ENCODE measurements at regions not wholly inside any gene's neighbourhood (a gene's known extent, or its start where the extent isn't known, plus 50 kb on each side); places are given as distances from the start of the nearest gene placed in this dataset.

DNA sequence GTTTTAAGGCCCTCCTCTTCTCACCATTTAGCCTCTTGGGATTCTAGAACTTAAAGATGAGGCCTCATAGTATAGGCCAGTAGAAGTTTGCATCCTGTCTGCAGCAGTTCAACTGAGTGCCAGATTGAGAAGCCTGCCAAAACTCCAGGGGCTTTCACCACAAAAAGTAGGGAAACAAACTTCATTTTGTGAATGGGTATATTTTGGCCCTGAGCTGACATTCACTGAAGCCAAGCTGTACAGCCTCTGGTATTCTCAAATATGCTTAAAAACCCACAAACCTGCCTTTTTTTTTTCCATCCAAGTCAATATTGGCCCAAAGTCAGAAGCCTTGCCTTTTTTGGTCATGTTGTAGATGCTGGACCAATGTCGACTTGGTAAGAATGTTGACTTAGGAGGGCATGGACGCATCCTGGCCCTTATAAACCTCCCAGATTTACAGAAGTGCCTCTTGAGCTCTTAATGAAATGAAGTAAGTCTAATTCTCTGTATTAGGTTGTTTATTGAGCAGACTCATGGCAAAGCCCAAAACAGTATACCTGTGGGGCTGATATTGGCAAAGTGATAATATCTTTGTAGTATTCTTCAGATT, 337.5 kb downstream of the CHRM3 start:
- no peaks in the 10 kb centered on the region for H3K27me3 ChIP-seq (ENCODE audit: low read depth)
- H3K4me3 ChIP-seq, result no peak overlapping the region
- in situ Hi-C loops (cut with MboI; ENCODE audit: low sequenced_read_pairs), result no loop called here
- no peaks in the 10 kb centered on the region; the same call in 1 of the 2 replicates for H3K4me1 ChIP-seq
- H3K36me3 ChIP-seq (replicated peaks), result no peaks in the 10 kb centered on the region
- no peak for DNase-seq (ENCODE audit: low spot score in 2 of 2)
- no peaks in the 10 kb centered on the region for H3K9me3 ChIP-seq

DNA sequence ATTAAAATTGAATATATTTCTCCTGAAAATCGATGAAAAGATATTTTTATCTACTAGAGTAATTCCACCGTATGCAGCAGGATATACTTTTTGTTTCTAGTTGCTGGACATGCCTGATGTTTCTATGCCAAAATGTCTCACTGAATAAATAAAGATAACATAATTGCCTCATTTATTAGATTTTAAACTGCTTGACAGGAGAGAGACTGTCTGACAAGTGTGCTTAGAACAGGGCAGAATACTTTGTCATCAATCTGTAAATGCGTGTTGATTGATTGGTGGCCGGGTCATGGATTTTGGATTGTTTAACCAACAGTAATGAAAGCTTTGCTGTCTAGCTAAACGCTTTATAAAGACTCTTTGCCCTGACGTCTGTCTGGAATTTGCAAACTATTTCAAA, 339.0 kb downstream of the CHRM3 start:
- in situ Hi-C loops (cut with MboI; ENCODE audit: low sequenced_read_pairs), result no loop called here
- H3K4me1 ChIP-seq, result no peaks in the 10 kb centered on the region; the same call in 1 of the 2 replicates
- no peak overlapping the region for H3K4me3 ChIP-seq
- no peak for DNase-seq (ENCODE audit: low spot score in 2 of 2)
- H3K9me3 ChIP-seq, result no peaks in the 10 kb centered on the region
- no peaks in the 10 kb centered on the region for H3K27me3 ChIP-seq (ENCODE audit: low read depth)
- H3K36me3 ChIP-seq (replicated peaks), result no peaks in the 10 kb centered on the region

DNA sequence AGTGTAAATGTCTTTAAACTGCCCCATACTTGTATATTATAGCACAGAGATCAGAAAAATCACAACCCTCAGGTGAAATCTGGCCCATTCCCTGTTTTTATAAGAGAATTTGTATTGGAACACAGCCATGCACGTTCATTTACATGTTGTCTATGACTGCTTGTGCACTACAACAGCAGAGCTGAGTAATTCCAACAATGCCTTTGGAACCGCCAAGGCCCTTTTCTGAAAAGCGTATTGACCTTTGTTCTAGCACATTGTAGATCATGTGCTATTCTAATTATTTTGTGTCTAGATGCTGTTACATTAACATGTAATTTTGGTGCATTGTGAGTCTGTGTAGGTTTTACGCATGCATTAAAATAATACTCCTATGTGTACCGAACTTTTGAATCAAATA, 339.6 kb downstream of the CHRM3 start:
- in situ Hi-C loops (cut with MboI; ENCODE audit: low sequenced_read_pairs), result no loop called here
- Histone ChIP-seq H3K36me3 (replicated peaks) (no peaks in the 10 kb centered on the region), H3K9me3 (no peaks in the 10 kb centered on the region), H3K27me3 (ENCODE audit: low read depth) (no peaks in the 10 kb centered on the region), H3K4me3 (no peak overlapping the region), H3K4me1 (no peaks in the 10 kb centered on the region; the same call in 1 of the 2 replicates)
- peak; percentile 43 to 54 for DNase-seq (ENCODE audit: low spot score in 2 of 2)

DNA sequence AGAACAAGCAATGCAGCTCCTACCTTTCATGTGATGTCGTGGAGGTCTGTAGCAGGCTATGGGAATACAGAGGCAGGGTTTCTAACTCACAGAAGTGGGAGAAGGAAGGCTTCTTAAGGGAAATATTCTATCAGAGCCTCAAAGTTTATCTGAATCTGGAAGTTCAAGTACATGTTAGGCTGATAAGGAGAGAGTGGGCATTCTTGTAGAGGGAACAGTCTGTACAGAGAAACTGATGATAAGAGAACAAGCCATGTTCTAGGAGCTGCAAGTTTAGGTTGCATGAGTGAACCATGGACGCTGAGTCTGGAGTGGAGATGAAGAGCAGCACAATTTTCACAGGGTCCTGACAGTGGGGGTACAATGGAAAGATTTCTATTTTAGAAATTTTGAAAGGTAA, 344.0 kb downstream of the CHRM3 start:
- Histone ChIP-seq H3K27me3 (ENCODE audit: low read depth) (no peaks in the 10 kb centered on the region), H3K9me3 (no peaks in the 10 kb centered on the region), H3K36me3 (replicated peaks) (no peaks in the 10 kb centered on the region), H3K4me3 (no peak overlapping the region), H3K4me1 (no peaks in the 10 kb centered on the region; the same call in 1 of the 2 replicates)
- in situ Hi-C loops (cut with MboI; ENCODE audit: low sequenced_read_pairs), result no loop called here
- no peak for DNase-seq (ENCODE audit: low spot score in 2 of 2)

DNA sequence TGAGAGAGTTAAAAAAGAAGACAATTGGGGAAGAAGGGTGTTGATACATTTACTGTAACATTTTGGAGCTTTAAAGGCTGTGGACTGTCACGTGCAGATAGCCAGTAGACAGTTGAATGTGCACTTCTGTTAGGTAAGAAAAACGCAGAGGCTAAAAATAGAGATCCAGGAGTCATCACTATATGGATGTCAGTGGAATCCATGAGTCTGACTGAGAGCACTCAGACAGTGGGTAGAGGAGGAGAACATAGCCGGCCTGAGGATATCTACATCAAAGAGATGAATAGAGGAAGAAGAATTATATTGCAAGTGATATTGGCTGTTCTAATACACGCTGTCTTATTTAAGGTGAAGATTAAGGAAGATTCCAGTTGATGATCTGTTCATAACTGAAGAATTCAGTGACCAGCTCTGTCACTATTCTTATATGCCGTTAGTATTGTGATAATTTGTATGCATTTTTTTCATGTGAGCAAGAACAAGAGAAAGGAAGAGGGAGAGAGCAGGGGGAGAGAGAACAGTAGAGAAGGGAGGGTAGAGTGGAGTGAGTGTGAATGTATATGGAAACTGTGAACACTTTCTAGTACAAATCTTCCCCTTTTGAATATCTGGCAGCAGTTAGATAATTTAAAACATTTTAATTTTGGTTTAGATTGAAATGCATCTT, 344.8 kb downstream of the CHRM3 start:
- in situ Hi-C loops (cut with MboI; ENCODE audit: low sequenced_read_pairs), result no loop called here
- no peaks in the 10 kb centered on the region for H3K4me1 ChIP-seq
- DNase-seq (ENCODE audit: low spot score in 2 of 2), result no peak
- no peak overlapping the region for H3K4me3 ChIP-seq
- H3K27me3 ChIP-seq (ENCODE audit: low read depth), result no peaks in the 10 kb centered on the region
- no peaks in the 10 kb centered on the region for H3K36me3 ChIP-seq (replicated peaks)
- H3K9me3 ChIP-seq, result no peaks in the 10 kb centered on the region

DNA sequence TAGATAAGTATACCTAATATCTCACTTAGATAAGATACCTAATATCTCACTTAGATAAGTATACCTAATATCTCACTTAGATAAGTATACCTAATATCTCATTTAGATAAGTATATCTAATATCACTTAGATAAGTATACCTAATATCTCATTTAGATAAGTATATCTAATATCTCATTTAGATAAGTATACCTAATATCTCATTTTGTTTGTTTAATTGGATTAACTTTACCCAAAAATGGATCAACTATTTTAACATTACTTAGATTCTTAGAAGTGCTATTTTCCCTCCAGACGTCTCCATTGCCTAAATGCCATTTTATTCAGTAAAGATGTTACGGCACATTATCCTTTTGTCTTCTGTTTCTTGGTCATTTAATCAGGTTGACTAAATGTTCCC, 346.4 kb downstream of the CHRM3 start:
- in situ Hi-C loops (cut with MboI; ENCODE audit: low sequenced_read_pairs), result no loop called here

GRCh38 chr1:239733995-239734394, 347.6 kb downstream of the CHRM3 start:
- in situ Hi-C loops (cut with MboI; ENCODE audit: low sequenced_read_pairs), result no loop called here
- Histone ChIP-seq H3K27me3 (ENCODE audit: low read depth) (no peaks in the 10 kb centered on the region), H3K4me3 (no peak overlapping the region), H3K4me1 (no peaks in the 10 kb centered on the region), H3K9me3 (no peaks in the 10 kb centered on the region), H3K36me3 (replicated peaks) (no peaks in the 10 kb centered on the region)
- no peak for DNase-seq (ENCODE audit: low spot score in 2 of 2)

More for the DNA sequence above, 346.4 kb downstream of the CHRM3 start:
- H3K4me3 ChIP-seq, result no peak overlapping the region
- H3K9me3 ChIP-seq, result no peaks in the 10 kb centered on the region
- DNase-seq (ENCODE audit: low spot score in 2 of 2), result no peak
- H3K4me1 ChIP-seq, result no peaks in the 10 kb centered on the region
- no peaks in the 10 kb centered on the region for H3K36me3 ChIP-seq (replicated peaks)
- H3K27me3 ChIP-seq (ENCODE audit: low read depth), result no peaks in the 10 kb centered on the region

DNA sequence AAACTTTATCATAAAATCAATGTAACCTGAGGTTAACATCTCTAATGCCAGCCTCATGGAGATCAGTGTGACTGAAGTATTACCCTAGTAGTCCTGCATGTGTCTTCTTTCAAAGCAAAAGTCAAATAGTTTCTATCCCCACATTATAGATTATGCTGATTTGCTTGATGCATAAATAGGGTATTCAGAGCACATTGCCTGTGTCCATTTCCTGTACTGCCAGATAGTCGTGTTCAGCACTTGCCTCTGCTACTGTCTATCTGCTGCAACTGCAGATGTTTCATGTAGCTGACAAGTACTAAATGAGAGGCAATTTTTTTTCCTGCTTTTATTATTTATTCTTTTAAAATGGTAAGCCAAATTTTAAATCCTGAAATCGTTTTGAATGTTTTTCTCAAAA, 348.7 kb downstream of the CHRM3 start:
- H3K9me3 ChIP-seq, result no peaks in the 10 kb centered on the region
- DNase-seq (ENCODE audit: low spot score in 2 of 2), result no peak
- no peaks in the 10 kb centered on the region for H3K4me1 ChIP-seq
- no peak overlapping the region for H3K4me3 ChIP-seq
- in situ Hi-C loops (cut with MboI; ENCODE audit: low sequenced_read_pairs), result no loop called here
- no peaks in the 10 kb centered on the region for H3K27me3 ChIP-seq (ENCODE audit: low read depth)
- no peaks in the 10 kb centered on the region for H3K36me3 ChIP-seq (replicated peaks)

- no peaks in the 10 kb centered on the region for H3K27me3 ChIP-seq (ENCODE audit: low read depth)
- no peaks in the 10 kb centered on the region for H3K9me3 ChIP-seq
- DNase-seq (ENCODE audit: low spot score in 2 of 2), result no peak
- H3K36me3 ChIP-seq (replicated peaks), result no peaks in the 10 kb centered on the region
- no peaks in the 10 kb centered on the region for H3K4me1 ChIP-seq
- H3K4me3 ChIP-seq, result no peak overlapping the region
- in situ Hi-C loops (cut with MboI; ENCODE audit: low sequenced_read_pairs), result no loop called here
These were observed 350.1 kb downstream of the CHRM3 start for GRCh38 chr1:239736479-239736878.

DNA sequence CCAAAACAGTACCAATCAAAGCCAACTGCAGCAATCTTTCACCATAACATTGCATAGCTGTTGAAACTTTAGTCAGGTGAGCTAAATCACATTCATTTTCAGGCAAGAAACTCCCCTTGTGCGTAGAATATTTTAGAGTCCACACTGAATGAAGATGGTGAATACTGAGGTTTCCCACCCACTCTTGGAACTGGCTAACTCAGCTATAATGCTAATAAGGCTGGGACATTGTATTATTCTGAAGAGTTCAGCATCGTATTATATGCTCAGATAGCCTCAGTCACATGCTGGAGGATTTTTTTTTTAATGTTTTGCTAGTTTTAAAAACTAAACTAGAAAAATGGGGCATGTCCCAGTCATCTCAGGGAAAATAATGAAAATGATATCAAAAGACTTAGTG, 352.3 kb upstream of the FMN2 start:
- in situ Hi-C loops (cut with MboI; ENCODE audit: low sequenced_read_pairs), result no loop called here
- Histone ChIP-seq H3K27me3 (ENCODE audit: low read depth) (no peaks in the 10 kb centered on the region), H3K4me3 (no peak overlapping the region), H3K36me3 (replicated peaks) (no peaks in the 10 kb centered on the region), H3K4me1 (no peaks in the 10 kb centered on the region), H3K9me3 (no peaks in the 10 kb centered on the region)
- DNase-seq (ENCODE audit: low spot score in 2 of 2), result no peak

GRCh38 chr1:239739919-239740318, 351.8 kb upstream of the FMN2 start:
- H3K9me3 ChIP-seq, result no peaks in the 10 kb centered on the region
- no peak for DNase-seq (ENCODE audit: low spot score in 2 of 2)
- H3K27me3 ChIP-seq (ENCODE audit: low read depth), result no peaks in the 10 kb centered on the region
- no peaks in the 10 kb centered on the region for H3K4me1 ChIP-seq
- no peak overlapping the region for H3K4me3 ChIP-seq
- no peaks in the 10 kb centered on the region for H3K36me3 ChIP-seq (replicated peaks)
- in situ Hi-C loops (cut with MboI; ENCODE audit: low sequenced_read_pairs), result no loop called here

GRCh38 chr1:239742416-239743109, 349.1 kb upstream of the FMN2 start:
- DNase-seq (ENCODE audit: low spot score in 2 of 2), result no peak
- no peaks in the 10 kb centered on the region for H3K4me1 ChIP-seq
- H3K36me3 ChIP-seq (replicated peaks), result no peaks in the 10 kb centered on the region
- no peaks in the 10 kb centered on the region for H3K9me3 ChIP-seq
- no peaks in the 10 kb centered on the region for H3K27me3 ChIP-seq (ENCODE audit: low read depth)
- no peak overlapping the region for H3K4me3 ChIP-seq
- in situ Hi-C loops (cut with MboI; ENCODE audit: low sequenced_read_pairs), result no loop called here

GRCh38 chr1:239744851-239745250, 346.8 kb upstream of the FMN2 start:
- in situ Hi-C loops (cut with MboI; ENCODE audit: low sequenced_read_pairs), result no loop called here

DNA sequence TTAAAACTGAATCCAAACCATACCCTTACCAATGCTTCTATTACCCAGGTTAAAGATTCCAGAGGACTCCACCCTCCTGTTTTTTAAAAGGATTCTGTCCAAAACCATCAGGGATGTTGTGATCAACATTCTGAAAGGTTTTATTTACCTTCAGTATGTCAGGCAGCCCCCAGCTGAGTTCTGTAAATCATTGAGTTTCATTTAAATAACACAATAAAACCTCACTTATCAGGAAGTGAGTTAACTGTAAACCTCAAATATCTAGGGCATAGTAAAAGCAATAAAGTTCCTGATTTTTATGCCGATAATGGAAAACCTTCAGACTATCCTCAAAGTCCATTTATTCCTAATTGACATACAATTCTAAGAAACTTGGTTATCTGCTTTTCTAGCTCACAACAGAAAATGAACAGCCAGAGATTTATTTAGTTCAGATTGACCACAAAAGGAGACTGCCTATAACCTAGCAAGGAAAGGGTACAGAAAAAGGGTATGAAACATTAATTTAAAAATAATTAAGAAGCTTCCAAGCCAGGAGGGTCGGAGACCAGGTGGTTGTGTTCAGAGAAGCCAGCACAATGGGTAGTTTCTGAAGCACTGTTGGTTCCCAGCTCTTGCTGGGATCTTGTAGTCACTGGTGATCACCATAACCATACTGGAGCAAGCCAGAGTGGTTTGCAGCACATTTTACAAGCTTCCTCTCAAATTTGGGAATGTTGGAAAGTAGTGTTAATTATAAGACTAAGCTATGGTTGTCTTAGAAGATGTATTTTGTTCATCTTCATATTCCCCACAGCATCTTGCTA, 336.4 kb upstream of the FMN2 start:
- Histone ChIP-seq H3K4me3 (no peak overlapping the region), H3K27me3 (ENCODE audit: low read depth) (no peaks in the 10 kb centered on the region), H3K9me3 (no peaks in the 10 kb centered on the region), H3K4me1 (no peaks in the 10 kb centered on the region), H3K36me3 (replicated peaks) (no peaks in the 10 kb centered on the region)
- in situ Hi-C loops (cut with MboI; ENCODE audit: low sequenced_read_pairs), result no loop called here
- DNase-seq (ENCODE audit: low spot score in 2 of 2), result no peak

More at GRCh38 chr1:239744851-239745250, 346.8 kb upstream of the FMN2 start:
- Histone ChIP-seq H3K36me3 (replicated peaks) (no peaks in the 10 kb centered on the region), H3K4me3 (no peak overlapping the region), H3K9me3 (no peaks in the 10 kb centered on the region), H3K27me3 (ENCODE audit: low read depth) (no peaks in the 10 kb centered on the region), H3K4me1 (no peaks in the 10 kb centered on the region)
- no peak for DNase-seq (ENCODE audit: low spot score in 2 of 2)
